GM12878 (cell line): ENCODE measurements at regions not wholly inside any gene's neighbourhood (a gene's known extent, or its start where the extent isn't known, plus 50 kb on each side); places are given as distances from the start of the nearest gene placed in this dataset.

Experiments
- ATF7 ChIP-seq: fragments of 450-650 bp; IDR thresholded peaks from 2 replicates; pipeline ENCODE4 v1.6.1; 2016; ENCODE audit warnings: low read depth, mild to moderate bottlenecking
- JUNB ChIP-seq: IDR thresholded peaks from 2 replicates; pipeline ENCODE4 v1.6.1; 2016; ENCODE audit warnings: antibody characterized with exemption, mild to moderate bottlenecking
- JUND ChIP-seq: IDR thresholded peaks from 2 replicates; pipeline ENCODE4 v1.6.1; 2012; ENCODE audit warnings: low read depth, mild to moderate bottlenecking, low read length, improper control_type of control experiment, moderate library complexity
- NFIC ChIP-seq: IDR thresholded peaks from 2 replicates; pipeline ENCODE4 v1.6.1; 2012; ENCODE audit warnings: low read depth, mild to moderate bottlenecking, inconsistent platforms, low read length, moderate library complexity
- NR2C2 ChIP-seq: IDR thresholded peaks from 2 replicates; pipeline ENCODE4 v1.6.1; 2011; ENCODE audit warnings: borderline replicate concordance, low read depth; ENCODE audit not compliant: control insufficient read depth, insufficient read length
- TCF7 ChIP-seq: IDR thresholded peaks from 2 replicates; pipeline ENCODE4 v1.6.1; 2014; ENCODE audit warnings: antibody characterized with exemption, borderline replicate concordance
- YY1 ChIP-seq: IDR thresholded peaks from 2 replicates; pipeline ENCODE4 v1.6.1; 2011; ENCODE audit warnings: low read depth, mild to moderate bottlenecking, low read length
- TF ChIP-seq, protein P1 (sequence below), 3 experiments: IDR thresholded peaks in 2 of 3; conservative IDR thresholded peaks in 1 of 3; 2 replicates each; pipeline ENCODE4 v1.5.1; 2011; ENCODE audit warnings: low read depth in 3 of 3, low read length in 3 of 3, mild to moderate bottlenecking in 3 of 3, control low read depth in 2 of 3, moderate library complexity in 2 of 3, inconsistent platforms in 1 of 3, mixed read lengths in 1 of 3; ENCODE audit not compliant: control insufficient read depth in 2 of 3, insufficient read depth in 1 of 3; ENCODE audit errors: extremely low read depth in 1 of 3

DNA sequence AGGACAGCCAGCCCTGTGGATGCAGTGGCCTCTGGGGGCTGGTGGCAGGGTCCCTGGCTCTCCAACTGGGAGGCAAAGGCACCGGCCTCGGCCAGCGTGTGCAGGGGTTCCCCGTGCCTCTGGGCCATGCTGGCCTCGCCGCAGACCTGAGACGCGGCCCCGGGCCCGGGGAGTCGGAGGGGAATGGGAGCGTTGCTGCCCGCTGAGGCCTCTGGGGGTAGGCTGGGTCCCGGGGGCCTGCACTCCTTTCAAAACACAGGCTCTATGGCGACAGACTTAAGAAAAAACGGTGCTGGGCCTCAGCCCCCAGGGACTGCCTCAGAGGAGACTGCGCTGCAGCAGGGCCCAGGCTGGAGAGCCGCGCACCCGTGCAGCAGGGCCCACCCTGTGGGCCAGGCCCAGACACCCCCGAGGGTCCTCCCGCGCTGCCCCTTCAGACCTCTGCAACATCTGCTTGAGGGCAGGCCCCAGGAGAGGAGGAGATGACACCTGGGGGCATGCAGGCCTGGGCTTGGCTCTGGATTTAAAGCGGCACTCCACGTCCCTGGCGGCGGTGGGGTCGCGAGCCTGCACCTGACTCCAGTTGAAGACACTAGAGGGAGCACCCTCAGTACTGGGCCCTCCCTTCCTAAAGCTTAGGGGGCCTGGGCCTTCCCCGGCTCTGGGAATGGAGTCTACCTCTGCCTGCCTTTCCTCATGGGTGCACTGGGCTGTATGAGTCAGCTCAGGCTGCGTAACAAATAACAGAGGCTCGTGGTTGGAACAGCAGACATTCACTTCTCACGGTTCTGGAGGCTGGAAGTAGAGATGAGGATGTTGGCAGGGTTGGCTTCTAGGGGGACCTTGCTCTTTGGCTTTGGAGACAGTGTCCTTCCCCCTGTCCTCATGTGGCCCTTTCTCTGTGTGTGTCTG lies 117.4 kb upstream of the RPS6KA2 start:
- TF ChIP-seq YY1, result no peak
- TF ChIP-seq TCF7, result no peak
- TF ChIP-seq JUND, result no peak
- TF ChIP-seq, protein P1, sequence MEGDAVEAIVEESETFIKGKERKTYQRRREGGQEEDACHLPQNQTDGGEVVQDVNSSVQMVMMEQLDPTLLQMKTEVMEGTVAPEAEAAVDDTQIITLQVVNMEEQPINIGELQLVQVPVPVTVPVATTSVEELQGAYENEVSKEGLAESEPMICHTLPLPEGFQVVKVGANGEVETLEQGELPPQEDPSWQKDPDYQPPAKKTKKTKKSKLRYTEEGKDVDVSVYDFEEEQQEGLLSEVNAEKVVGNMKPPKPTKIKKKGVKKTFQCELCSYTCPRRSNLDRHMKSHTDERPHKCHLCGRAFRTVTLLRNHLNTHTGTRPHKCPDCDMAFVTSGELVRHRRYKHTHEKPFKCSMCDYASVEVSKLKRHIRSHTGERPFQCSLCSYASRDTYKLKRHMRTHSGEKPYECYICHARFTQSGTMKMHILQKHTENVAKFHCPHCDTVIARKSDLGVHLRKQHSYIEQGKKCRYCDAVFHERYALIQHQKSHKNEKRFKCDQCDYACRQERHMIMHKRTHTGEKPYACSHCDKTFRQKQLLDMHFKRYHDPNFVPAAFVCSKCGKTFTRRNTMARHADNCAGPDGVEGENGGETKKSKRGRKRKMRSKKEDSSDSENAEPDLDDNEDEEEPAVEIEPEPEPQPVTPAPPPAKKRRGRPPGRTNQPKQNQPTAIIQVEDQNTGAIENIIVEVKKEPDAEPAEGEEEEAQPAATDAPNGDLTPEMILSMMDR (IDR thresholded peaks at IDR 0.05 in 2 of 3, conservative IDR thresholded peaks at IDR 0.05 in 1 of 3; ENCODE audit: control insufficient read depth in 2 of 3, extremely low read depth in 1 of 3, insufficient read depth in 1 of 3, low read depth in 3 of 3, low read length in 3 of 3), result no peak
- no peak for TF ChIP-seq ATF7
- TF ChIP-seq NR2C2, result no peak
- no peak for TF ChIP-seq JUNB
- TF ChIP-seq NFIC, result no peak
